Ishikawa (cell line): ENCODE measurements at regions not wholly inside any gene's neighbourhood (a gene's known extent, or its start where the extent isn't known, plus 50 kb on each side); places are given as distances from the start of the nearest gene placed in this dataset.

ENCODE experiments used
- CEBPB ChIP-seq: IDR thresholded peaks from 2 replicates; pipeline ENCODE4 v1.6.1; 2012
- CREB1 ChIP-seq: IDR thresholded peaks from 2 replicates; pipeline ENCODE4 v1.6.1; 2012; ENCODE audit warnings: low read depth
- EGR1 ChIP-seq: IDR thresholded peaks from 2 replicates; pipeline ENCODE4 v1.6.1; 2012
- EP300 ChIP-seq: IDR thresholded peaks from 2 replicates; pipeline ENCODE4 v1.6.1; 2012; ENCODE audit warnings: borderline replicate concordance
- FOXM1 ChIP-seq: IDR thresholded peaks from 2 replicates; pipeline ENCODE4 v1.6.1; 2012; ENCODE audit warnings: low read depth, borderline replicate concordance
- NFIC ChIP-seq: IDR thresholded peaks from 2 replicates; pipeline ENCODE4 v1.6.1; 2012
- RAD21 ChIP-seq: IDR thresholded peaks from 2 replicates; pipeline ENCODE4 v1.6.1; 2012; ENCODE audit warnings: low read depth
- REST ChIP-seq: IDR thresholded peaks from 2 replicates; pipeline ENCODE4 v1.6.1; 2012; ENCODE audit warnings: low read depth, mild to moderate bottlenecking
- TAF1 ChIP-seq: IDR thresholded peaks from 2 replicates; pipeline ENCODE4 v1.6.1; 2012; ENCODE audit warnings: low read depth, mild to moderate bottlenecking
- TCF12 ChIP-seq: IDR thresholded peaks from 2 replicates; pipeline ENCODE4 v1.6.1; 2012; ENCODE audit warnings: low read depth
- TEAD4 ChIP-seq: IDR thresholded peaks from 2 replicates; pipeline ENCODE4 v1.6.1; 2012
- YY1 ChIP-seq: IDR thresholded peaks from 2 replicates; pipeline ENCODE4 v1.6.1; 2012; ENCODE audit warnings: low read depth
- ZBTB7A ChIP-seq: IDR thresholded peaks from 2 replicates; pipeline ENCODE4 v1.6.1; 2012; ENCODE audit warnings: low read depth
- TF ChIP-seq, protein P1 (sequence below): IDR thresholded peaks from 2 replicates; pipeline ENCODE4 v1.6.1; 2012
- TF ChIP-seq, protein P2 (sequence below): IDR thresholded peaks from 2 replicates; pipeline ENCODE4 v1.6.1; 2012

DNA sequence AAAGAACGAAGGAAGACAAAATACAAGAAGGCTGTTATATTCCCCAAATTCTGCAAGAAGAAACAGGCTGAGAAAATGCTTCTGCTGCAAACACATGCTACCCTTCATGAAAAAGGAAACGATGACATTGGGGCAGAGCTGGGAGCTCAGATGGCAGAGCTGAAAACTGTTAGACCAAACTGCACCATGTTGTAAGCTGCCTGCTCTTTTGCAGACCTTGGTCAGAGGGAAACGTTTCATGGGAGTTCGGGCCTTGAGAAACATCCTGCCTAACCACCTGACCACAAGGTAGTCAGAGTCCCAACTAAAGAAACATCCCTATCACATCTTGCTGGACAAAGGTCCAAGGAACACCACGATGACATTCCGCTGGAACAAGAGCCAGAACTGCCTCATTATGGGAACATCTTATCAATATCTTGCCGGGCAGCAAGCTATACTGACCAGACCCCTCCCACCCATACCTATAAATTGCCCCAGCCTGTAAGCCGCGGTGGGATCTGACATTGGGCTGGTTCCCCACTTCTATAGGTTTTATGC is 110.7 kb upstream of the CTSC start:
- TF ChIP-seq CEBPB (no peak), EP300 (no peak), EGR1 (no peak), CREB1 (no peak), FOXM1 (no peak), TAF1 (no peak), TEAD4 (no peak), TCF12 (no peak), ZBTB7A (no peak), YY1 (no peak), RAD21 (no peak), REST (no peak), NFIC (no peak)
- TF ChIP-seq, protein P1, sequence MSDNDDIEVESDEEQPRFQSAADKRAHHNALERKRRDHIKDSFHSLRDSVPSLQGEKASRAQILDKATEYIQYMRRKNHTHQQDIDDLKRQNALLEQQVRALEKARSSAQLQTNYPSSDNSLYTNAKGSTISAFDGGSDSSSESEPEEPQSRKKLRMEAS, result no peak
- TF ChIP-seq, protein P2, sequence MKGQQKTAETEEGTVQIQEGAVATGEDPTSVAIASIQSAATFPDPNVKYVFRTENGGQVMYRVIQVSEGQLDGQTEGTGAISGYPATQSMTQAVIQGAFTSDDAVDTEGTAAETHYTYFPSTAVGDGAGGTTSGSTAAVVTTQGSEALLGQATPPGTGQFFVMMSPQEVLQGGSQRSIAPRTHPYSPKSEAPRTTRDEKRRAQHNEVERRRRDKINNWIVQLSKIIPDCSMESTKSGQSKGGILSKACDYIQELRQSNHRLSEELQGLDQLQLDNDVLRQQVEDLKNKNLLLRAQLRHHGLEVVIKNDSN, result no peak

DNA sequence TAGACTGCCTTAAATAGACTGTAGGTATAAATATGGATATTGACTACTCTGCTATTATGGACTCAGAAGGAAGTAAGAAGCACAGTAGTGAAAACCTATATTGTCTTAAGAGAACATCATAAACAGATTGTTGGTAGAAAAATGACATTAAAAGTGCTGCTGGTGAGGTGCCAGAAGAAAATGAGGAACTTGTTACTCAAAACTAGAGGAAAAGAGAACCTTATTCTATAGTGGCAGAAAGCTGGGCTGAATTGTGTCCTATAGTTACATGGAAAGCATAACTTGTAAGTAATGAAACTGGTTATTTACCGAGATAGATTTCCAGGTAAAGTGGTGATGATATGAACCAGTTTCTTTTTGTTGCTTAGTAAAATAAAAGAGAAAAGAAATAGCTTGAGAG is 109.7 kb upstream of the CTSC start:
- TF ChIP-seq EGR1 (no peak), YY1 (no peak)

- TF ChIP-seq EGR1 (no peak), CREB1 (no peak), TAF1 (no peak), ZBTB7A (no peak), RAD21 (no peak)
These were observed 101.8 kb upstream of the CTSC start for GRCh38 chr11:88439356-88439755.

GRCh38 chr11:88438721-88439120 is 101.2 kb upstream of the CTSC start:
- no peak for TF ChIP-seq CREB1
- no peak for TF ChIP-seq TEAD4
- TF ChIP-seq TCF12, result no peak
- TF ChIP-seq FOXM1, result no peak
- TF ChIP-seq REST, result no peak
- TF ChIP-seq ZBTB7A, result no peak
- no peak for TF ChIP-seq TAF1
- TF ChIP-seq YY1, result no peak
- TF ChIP-seq, protein P2, result no peak
- TF ChIP-seq CEBPB, result no peak
- no peak for TF ChIP-seq EGR1

- TF ChIP-seq ZBTB7A (no peak), EP300 (no peak), YY1 (no peak), FOXM1 (no peak), NFIC (no peak), CREB1 (no peak), EGR1 (no peak), TAF1 (no peak), REST (no peak), TCF12 (no peak), TEAD4 (no peak), CEBPB (no peak), RAD21 (no peak)
- TF ChIP-seq, protein P2, result no peak
- TF ChIP-seq, protein P1, result no peak
These were observed 97.9 kb upstream of the CTSC start for GRCh38 chr11:88435415-88435814.
